Natural killer cell (primary cell): ENCODE measurements at regions not wholly inside any gene's neighbourhood (a gene's known extent, or its start where the extent isn't known, plus 50 kb on each side); places are given as distances from the start of the nearest gene placed in this dataset.

Experiments
- ATAC-seq, 3 donors: fragments of 150-1000 bp in 2 of 3; fragments of 200-7000 bp in 1 of 3; cut with Tn5 transposase; 1 replicate in 1 of 3; 2 replicates in 2 of 3; pipeline ENCODE4 v1.10.0; 2021; ENCODE audit warnings: mild to moderate bottlenecking in 2 of 3, moderate library complexity in 2 of 3
- DNase-seq, 2 donors: peaks; one replicate each; pipeline versions ENCODE4 v3.0.0 to v3.0.0-alpha.2; 2013 to 2021; ENCODE audit warnings: mixed read lengths in 1 of 2
- H3K27ac ChIP-seq: one replicate; pipeline ENCODE4 v1.5.1; 2013; ENCODE audit warnings: mild to moderate bottlenecking, low read length
- H3K27me3 ChIP-seq: one replicate; pipeline ENCODE4 v1.6.1; 2013; ENCODE audit warnings: low read length; ENCODE audit not compliant: control insufficient read depth, insufficient read depth
- H3K36me3 ChIP-seq: one replicate; pipeline ENCODE4 v1.6.1; 2013; ENCODE audit warnings: low read length; ENCODE audit not compliant: control insufficient read depth, insufficient read depth
- H3K4me1 ChIP-seq: one replicate; pipeline ENCODE4 v1.6.1; 2013; ENCODE audit warnings: low read length; ENCODE audit not compliant: control insufficient read depth, insufficient read depth
- H3K4me3 ChIP-seq: one replicate; pipeline ENCODE4 v1.5.1; 2013; ENCODE audit warnings: low read length
- H3K9me3 ChIP-seq: one replicate; pipeline ENCODE4 v1.6.1; 2013; ENCODE audit warnings: low read length; ENCODE audit not compliant: control insufficient read depth, insufficient read depth
- H3K27ac Mint-ChIP-seq, 2 donors: one replicate each; pipeline ENCODE4 v1.8.0; 2022; ENCODE audit warnings: mild to moderate bottlenecking in 2 of 2, mixed read lengths in 2 of 2, moderate library complexity in 1 of 2
- H3K27me3 Mint-ChIP-seq, 2 donors: one replicate each; pipeline ENCODE4 v1.8.0; 2022; ENCODE audit warnings: low read depth in 2 of 2, mixed read lengths in 2 of 2
- H3K36me3 Mint-ChIP-seq: one replicate; pipeline ENCODE4 v1.8.0; 2022; ENCODE audit warnings: mixed read lengths
- H3K4me1 Mint-ChIP-seq, 2 donors: one replicate each; pipeline ENCODE4 v1.8.0; 2022; ENCODE audit warnings: mixed read lengths in 2 of 2
- H3K4me3 Mint-ChIP-seq: one replicate; pipeline ENCODE4 v1.8.0; 2022; ENCODE audit warnings: mild to moderate bottlenecking, moderate library complexity, mixed read lengths
- H3K9me3 Mint-ChIP-seq, 2 donors: one replicate each; pipeline ENCODE4 v1.8.0; 2022; ENCODE audit warnings: mixed read lengths in 2 of 2
- CTCF ChIP-seq: fragments of 200-600 bp; IDR thresholded peaks from one replicate; pipeline ENCODE4 v1.8.0; 2022; ENCODE audit warnings: antibody characterized with exemption
- WGBS: methylation state at CpG from one replicate; pipeline ENCODE4 v1.1.7; 2013; ENCODE audit warnings: missing lambda C conversion rate; ENCODE audit not compliant: insufficient coverage; 5-methylcytosine and 5-hydroxymethylcytosine counted together
- intact Hi-C: fragments of 100-400 bp; cut with micrococcal nuclease; formaldehyde crosslinking; loops from one replicate; pipeline ENCODE4 v1.14.2; 2022

- no peaks in the 10 kb centered on the region for H3K4me1 ChIP-seq
- H3K27ac Mint-ChIP-seq = no peak overlapping the region
- WGBS = 77% methylated on average over 1 of the region's 2 CpGs
These were observed 1003.0 kb downstream of the TTLL7 start for GRCh38 chr1:82995951-82996350.

GRCh38 chr1:82994616-82995263 is 1004.2 kb downstream of the TTLL7 start:
- intact Hi-C loops = no loop called here
- no peak for TF ChIP-seq CTCF
- no peaks in the 10 kb centered on the region for H3K27me3 ChIP-seq
- peaks cover 8 to 13% of the 10 kb centered on the region in 2 donors for H3K9me3 Mint-ChIP-seq
- no peak overlapping the region for H3K27ac Mint-ChIP-seq
- H3K4me1 Mint-ChIP-seq = no peaks in the 10 kb centered on the region
- no peaks in the 10 kb centered on the region for H3K27me3 Mint-ChIP-seq
- 19% methylated on average over 2 of the region's 3 CpGs for WGBS
- ATAC-seq (no peak), DNase-seq (no peak)
- H3K4me3 Mint-ChIP-seq = no peak overlapping the region
- H3K27ac ChIP-seq = no peak overlapping the region
- no peaks in the 10 kb centered on the region for H3K9me3 ChIP-seq
- H3K36me3 Mint-ChIP-seq = peaks cover 12% of the 10 kb centered on the region
- H3K4me3 ChIP-seq = no peak overlapping the region
- no peaks in the 10 kb centered on the region for H3K36me3 ChIP-seq
- no peaks in the 10 kb centered on the region for H3K4me1 ChIP-seq

More at GRCh38 chr1:82995951-82996350, 1003.0 kb downstream of the TTLL7 start:
- H3K9me3 ChIP-seq = no peaks in the 10 kb centered on the region
- H3K9me3 Mint-ChIP-seq = peaks cover 10 to 13% of the 10 kb centered on the region in 2 donors
- H3K27ac ChIP-seq = no peak overlapping the region
- H3K27me3 ChIP-seq = no peaks in the 10 kb centered on the region
- H3K4me3 Mint-ChIP-seq = no peak overlapping the region
- no peaks in the 10 kb centered on the region for H3K4me1 Mint-ChIP-seq
- no peak for TF ChIP-seq CTCF
- no peaks in the 10 kb centered on the region for H3K36me3 ChIP-seq
- DNase-seq (no peak), ATAC-seq (no peak)
- intact Hi-C loops = no loop called here
- H3K27me3 Mint-ChIP-seq = no peaks in the 10 kb centered on the region
- no peak overlapping the region for H3K4me3 ChIP-seq
- peaks cover 12% of the 10 kb centered on the region for H3K36me3 Mint-ChIP-seq

GRCh38 chr1:82991569-82991968 is 1007.4 kb downstream of the TTLL7 start:
- no peaks in the 10 kb centered on the region for H3K9me3 ChIP-seq
- Mint-ChIP-seq H3K27me3 (no peaks in the 10 kb centered on the region), H3K36me3 (peaks cover 12% of the 10 kb centered on the region), H3K4me1 (no peaks in the 10 kb centered on the region), H3K27ac (no peak overlapping the region), H3K9me3 (peaks cover 6 to 13% of the 10 kb centered on the region in 2 donors), H3K4me3 (no peak overlapping the region)
- H3K27me3 ChIP-seq = no peaks in the 10 kb centered on the region
- TF ChIP-seq CTCF = no peak
- intact Hi-C loops = no loop called here
- no peak overlapping the region for H3K4me3 ChIP-seq
- DNase-seq = no peak
- H3K27ac ChIP-seq = no peak overlapping the region
- no peak for ATAC-seq
- no peaks in the 10 kb centered on the region for H3K4me1 ChIP-seq
- WGBS = 100% methylated on average over 1 of the region's 2 CpGs
- no peaks in the 10 kb centered on the region for H3K36me3 ChIP-seq
